Fibroblast of the conjunctiva (primary cell): ENCODE measurements at regions not wholly inside any gene's neighbourhood (a gene's known extent, or its start where the extent isn't known, plus 50 kb on each side); places are given as distances from the start of the nearest gene placed in this dataset.

Experiments
- DNase-seq: peaks from one replicate; pipeline ENCODE4 v3.0.0-alpha.2; 2010; ENCODE audit warnings: low read depth

GRCh38 chr13:64075543-64076271, 2660.1 kb upstream of the PCDH20 start:
- no peak for DNase-seq

- DNase-seq = no peak
Measured at GRCh38 chr13:64074971-64075474, 2659.4 kb upstream of the PCDH20 start.

- no peak for DNase-seq
Measured at GRCh38 chr13:64073203-64073602, 2657.6 kb upstream of the PCDH20 start.

GRCh38 chr13:64071352-64071751, 2655.7 kb upstream of the PCDH20 start:
- no peak for DNase-seq

GRCh38 chr13:64069892-64070291, 2654.2 kb upstream of the PCDH20 start:
- DNase-seq = no peak

- DNase-seq = no peak
Measured at GRCh38 chr13:64066711-64067110, 2651.1 kb upstream of the PCDH20 start.

GRCh38 chr13:64061649-64062048, 2646.0 kb upstream of the PCDH20 start:
- no peak for DNase-seq

GRCh38 chr13:64057372-64058020, 2641.8 kb upstream of the PCDH20 start:
- no peak for DNase-seq

- no peak for DNase-seq
Measured at GRCh38 chr13:64054321-64054720, 2638.7 kb upstream of the PCDH20 start.

GRCh38 chr13:64052521-64052920, 2636.9 kb upstream of the PCDH20 start:
- no peak for DNase-seq

GRCh38 chr13:64051278-64051677, 2635.6 kb upstream of the PCDH20 start:
- DNase-seq = no peak

- no peak for DNase-seq
Measured at GRCh38 chr13:64041296-64041695, 2625.6 kb upstream of the PCDH20 start.

- DNase-seq = no peak
Measured at GRCh38 chr13:64033921-64034320, 2618.3 kb upstream of the PCDH20 start.

- no peak for DNase-seq
Measured at GRCh38 chr13:64029343-64030093, 2613.9 kb upstream of the PCDH20 start.

- no peak for DNase-seq
Measured at GRCh38 chr13:64028551-64028950, 2612.9 kb upstream of the PCDH20 start.

GRCh38 chr13:64020126-64020525, 2604.5 kb upstream of the PCDH20 start:
- DNase-seq = no peak

- DNase-seq = no peak
Measured at GRCh38 chr13:64007339-64007738, 2591.7 kb upstream of the PCDH20 start.

GRCh38 chr13:64000321-64000720, 2584.7 kb upstream of the PCDH20 start:
- DNase-seq = no peak

GRCh38 chr13:63999614-64000305, 2584.1 kb upstream of the PCDH20 start:
- DNase-seq = no peak

- DNase-seq = no peak
Measured at GRCh38 chr13:63983366-63983765, 2567.7 kb upstream of the PCDH20 start.

- no peak for DNase-seq
Measured at GRCh38 chr13:63979951-63980350, 2564.3 kb upstream of the PCDH20 start.

GRCh38 chr13:63972328-63972727, 2556.7 kb upstream of the PCDH20 start:
- DNase-seq = no peak
